H7 (cell line): ENCODE measurements at regions not wholly inside any gene's neighbourhood (a gene's known extent, or its start where the extent isn't known, plus 50 kb on each side); places are given as distances from the start of the nearest gene placed in this dataset.

Experiments
- DNase-seq: peaks from one replicate; pipeline ENCODE4 v3.0.0; 2012
- H3K27me3 ChIP-seq: 2 replicates; pipeline ENCODE4 v1.6.0; 2011; ENCODE audit warnings: mild to moderate bottlenecking, low read length; ENCODE audit not compliant: control insufficient read depth, insufficient read depth
- H3K36me3 ChIP-seq: replicated peaks from 2 replicates; pipeline ENCODE4 v1.5.1; 2011; ENCODE audit warnings: low read length; ENCODE audit not compliant: control insufficient read depth, insufficient read depth
- H3K4me3 ChIP-seq: 2 replicates; pipeline ENCODE4 v1.5.1; 2011; ENCODE audit warnings: low read depth, mild to moderate bottlenecking, control low read depth, low read length, moderate library complexity; ENCODE audit not compliant: insufficient read depth

DNA sequence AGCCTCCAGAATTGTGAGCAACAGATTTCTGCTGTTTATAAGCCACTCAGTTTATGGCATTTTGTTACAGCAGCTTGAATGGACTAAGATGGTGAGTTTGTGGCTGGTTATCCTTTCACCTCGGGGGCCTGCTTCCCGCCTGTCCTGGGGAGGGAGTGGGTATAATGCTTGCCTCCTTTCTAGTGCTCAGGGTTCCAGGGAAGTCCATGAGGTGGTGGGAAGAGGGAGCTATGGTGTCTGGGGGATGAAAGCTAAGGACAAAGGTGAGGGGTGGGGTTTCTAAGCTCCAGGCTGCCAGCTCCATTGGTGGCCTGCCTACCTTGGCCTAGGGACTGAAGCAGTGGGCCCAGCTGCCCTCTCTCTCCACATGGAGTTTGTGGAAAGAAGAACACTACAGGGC is 50.2 kb upstream of the SDK2 start:
- DNase-seq, result no peak
- no peaks in the 10 kb centered on the region for H3K36me3 ChIP-seq

DNA sequence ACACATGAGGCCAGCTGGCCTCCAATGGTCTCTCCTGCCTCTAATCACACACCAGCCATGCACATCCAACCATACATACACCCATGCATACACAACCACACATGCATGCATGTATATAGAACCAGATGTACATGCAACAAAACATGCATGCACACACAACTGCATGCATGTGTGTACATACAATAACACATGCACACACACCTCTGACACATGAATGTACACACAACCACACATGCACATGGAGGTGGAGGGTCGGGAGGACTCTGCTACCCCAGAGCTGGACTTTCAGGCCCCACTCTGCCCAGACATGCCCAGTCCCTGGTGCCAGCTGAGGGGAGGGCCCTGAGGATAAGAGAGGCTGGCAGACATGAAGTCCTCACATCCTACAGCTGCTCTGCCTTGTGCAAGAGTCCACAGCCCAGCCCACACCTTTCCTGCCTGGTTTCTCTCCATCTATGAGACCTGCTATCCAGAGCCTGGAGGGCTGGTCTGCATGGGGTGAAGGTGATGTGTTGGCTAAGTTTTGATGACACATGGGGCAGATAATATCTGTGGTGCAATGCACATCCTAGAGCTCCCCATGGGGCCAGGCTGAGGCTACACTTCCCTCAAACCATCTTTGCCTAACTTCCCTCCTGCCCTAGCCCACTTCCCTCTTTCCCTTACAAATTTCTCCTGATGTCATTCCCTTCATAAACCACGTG is 50.9 kb upstream of the SDK2 start:
- no peak for DNase-seq
- no peaks in the 10 kb centered on the region for H3K27me3 ChIP-seq
- H3K36me3 ChIP-seq, result no peaks in the 10 kb centered on the region
- H3K4me3 ChIP-seq, result no peak overlapping the region

More for the DNA sequence above, 50.2 kb upstream of the SDK2 start:
- Histone ChIP-seq H3K27me3 (no peaks in the 10 kb centered on the region), H3K4me3 (no peak overlapping the region)

DNA sequence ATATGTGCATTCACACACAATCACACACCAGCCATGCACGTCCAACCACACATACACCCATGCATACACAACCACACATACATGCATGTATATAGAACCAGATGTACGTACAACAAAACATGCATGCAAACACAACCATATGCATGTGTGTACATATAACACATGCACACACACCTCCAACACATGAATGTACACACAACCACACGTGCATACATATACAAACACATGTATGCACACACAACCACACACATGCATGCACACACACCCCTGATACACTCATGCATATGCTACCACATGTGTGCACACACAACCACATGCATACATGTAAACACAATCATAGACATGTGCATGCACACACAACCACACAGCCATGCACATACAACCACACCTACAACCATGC is 52.0 kb upstream of the SDK2 start:
- no peaks in the 10 kb centered on the region for H3K36me3 ChIP-seq
- DNase-seq, result no peak
- no peaks in the 10 kb centered on the region for H3K27me3 ChIP-seq
- no peak overlapping the region for H3K4me3 ChIP-seq

DNA sequence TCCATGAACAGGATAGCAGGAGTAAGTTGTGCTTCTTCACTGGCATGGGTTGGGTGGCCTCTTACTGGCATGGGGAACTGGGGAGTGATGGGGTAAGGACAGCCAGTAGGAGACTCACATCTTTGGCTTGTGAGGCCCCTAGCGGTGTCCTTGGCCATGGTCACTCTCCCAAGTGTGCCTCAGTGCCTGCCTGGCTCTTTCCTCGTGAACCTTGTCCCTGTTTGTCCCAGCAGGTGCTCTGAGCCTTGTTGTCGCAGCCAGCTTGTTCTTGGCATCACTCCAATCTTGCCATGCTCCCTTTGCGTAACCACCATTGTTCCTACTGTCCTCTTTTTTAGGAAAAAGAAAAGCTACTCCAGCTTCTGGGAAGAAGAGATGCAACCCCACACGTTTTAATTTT is 53.6 kb upstream of the SDK2 start:
- Histone ChIP-seq H3K36me3 (no peaks in the 10 kb centered on the region), H3K27me3 (no peaks in the 10 kb centered on the region), H3K4me3 (no peak overlapping the region)
- DNase-seq, result peak; percentile 69

DNA sequence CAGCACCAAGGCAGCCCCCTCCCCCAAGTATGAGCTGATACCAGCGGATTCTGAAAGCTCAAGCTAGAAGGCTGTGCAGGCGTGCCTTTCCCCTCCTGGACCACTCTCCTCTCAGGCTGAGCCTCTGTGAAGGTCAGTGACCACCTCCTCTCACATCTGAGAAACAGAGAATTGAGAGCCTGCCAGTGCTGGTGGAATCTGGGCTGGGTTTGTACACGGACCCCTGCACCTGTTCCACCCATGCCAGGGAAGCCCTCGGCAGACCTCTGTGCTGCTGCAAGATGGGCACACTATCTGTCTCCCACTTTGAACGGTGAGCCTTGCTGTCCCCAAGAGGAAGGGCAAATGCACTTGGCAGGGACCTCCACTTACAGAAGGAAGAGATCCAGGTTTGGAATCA is 54.7 kb upstream of the SDK2 start:
- no peak for DNase-seq
- no peaks in the 10 kb centered on the region for H3K36me3 ChIP-seq

DNA sequence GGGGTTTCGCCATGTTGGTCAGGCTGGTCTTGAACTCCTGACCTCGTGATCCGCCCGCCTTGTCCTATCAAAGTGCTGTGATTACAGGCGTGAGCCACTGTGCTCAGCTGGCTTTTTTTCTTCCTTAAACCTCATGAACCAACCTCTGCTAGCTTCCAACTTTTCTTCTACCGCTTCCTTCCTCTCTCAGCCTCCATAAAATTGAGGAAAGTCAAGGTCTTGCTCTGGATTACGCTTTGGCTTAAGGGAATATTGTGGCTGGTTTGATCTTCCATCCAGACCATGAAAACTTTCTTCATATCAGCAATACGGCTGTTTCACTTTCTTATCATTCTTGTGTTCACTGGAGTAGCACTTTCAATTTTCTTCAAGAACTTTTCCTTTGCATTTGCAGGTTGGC is 57.5 kb upstream of the SDK2 start:
- no peak for DNase-seq
- Histone ChIP-seq H3K4me3 (no peak overlapping the region), H3K36me3 (no peaks in the 10 kb centered on the region), H3K27me3 (no peaks in the 10 kb centered on the region)

More for the DNA sequence above, 54.7 kb upstream of the SDK2 start:
- H3K4me3 ChIP-seq, result no peak overlapping the region
- no peaks in the 10 kb centered on the region for H3K27me3 ChIP-seq

DNA sequence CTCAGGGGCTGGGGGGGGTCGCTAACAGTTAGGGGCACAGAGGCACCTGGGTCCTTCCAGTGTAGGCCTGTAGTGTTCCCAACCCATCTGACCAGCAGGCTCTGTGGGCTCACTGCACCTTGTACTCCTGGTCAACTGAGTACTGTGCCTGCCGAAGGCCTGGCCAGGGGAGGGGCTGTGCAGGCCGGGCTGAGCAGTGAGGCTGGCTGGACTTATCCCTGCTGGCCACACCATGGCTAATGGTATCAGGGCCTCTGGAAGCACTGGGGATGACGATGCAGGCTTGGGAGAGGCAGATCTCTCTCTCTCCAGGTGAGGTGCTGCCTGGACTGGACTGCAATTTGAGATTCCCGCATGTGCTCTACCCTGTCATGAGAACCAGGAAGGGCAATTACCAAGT is 58.9 kb upstream of the SDK2 start:
- H3K27me3 ChIP-seq, result no peaks in the 10 kb centered on the region

DNA sequence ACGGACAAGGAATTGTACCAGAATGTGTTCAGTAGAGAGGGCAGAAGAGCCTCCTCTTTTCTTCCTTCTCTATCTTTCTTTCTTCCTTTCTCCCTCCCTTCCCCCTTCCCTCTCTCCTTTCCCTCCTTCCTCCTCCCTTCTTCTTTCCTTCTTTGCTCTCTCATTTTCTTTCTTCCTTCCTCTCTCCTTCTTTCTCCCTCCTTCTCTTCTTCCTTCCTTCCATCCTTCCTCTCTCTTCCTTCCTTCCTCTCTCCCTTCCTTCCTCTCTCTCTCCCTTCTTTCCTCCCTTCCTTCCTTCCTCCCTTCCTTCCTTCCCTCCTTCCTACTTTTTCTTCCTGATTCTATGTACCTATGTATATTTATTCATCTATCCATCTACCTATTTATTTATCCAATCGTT is 59.7 kb upstream of the SDK2 start:
- Histone ChIP-seq H3K27me3 (peaks cover 1% of the 10 kb centered on the region; the same call in 1 of the 2 replicates), H3K36me3 (no peaks in the 10 kb centered on the region), H3K4me3 (no peak overlapping the region)
- DNase-seq, result no peak

More for the DNA sequence above, 58.9 kb upstream of the SDK2 start:
- no peak for DNase-seq
- Histone ChIP-seq H3K4me3 (no peak overlapping the region), H3K36me3 (no peaks in the 10 kb centered on the region)

DNA sequence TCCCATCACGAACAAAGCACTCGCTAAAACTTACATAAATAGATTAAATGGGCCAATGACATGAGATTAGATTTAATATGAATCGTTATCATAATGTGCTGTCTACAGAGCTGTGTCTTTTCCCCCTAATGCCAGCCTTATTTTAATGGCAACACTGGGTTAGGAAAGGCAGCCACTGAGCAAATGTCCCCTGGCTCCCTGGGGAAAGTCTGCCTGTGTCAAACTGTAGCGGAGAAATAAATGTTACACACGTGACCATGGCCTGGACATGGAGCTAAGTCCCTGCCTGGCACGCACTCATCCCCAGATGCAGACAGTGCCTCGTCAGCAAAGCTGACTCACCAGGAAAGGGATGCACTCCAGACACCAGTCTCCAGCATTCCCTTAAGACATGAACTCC is 61.3 kb upstream of the SDK2 start:
- DNase-seq, result no peak
- no peaks in the 10 kb centered on the region for H3K36me3 ChIP-seq
- H3K27me3 ChIP-seq, result peaks cover 1% of the 10 kb centered on the region; the same call in 1 of the 2 replicates
- no peak overlapping the region for H3K4me3 ChIP-seq

DNA sequence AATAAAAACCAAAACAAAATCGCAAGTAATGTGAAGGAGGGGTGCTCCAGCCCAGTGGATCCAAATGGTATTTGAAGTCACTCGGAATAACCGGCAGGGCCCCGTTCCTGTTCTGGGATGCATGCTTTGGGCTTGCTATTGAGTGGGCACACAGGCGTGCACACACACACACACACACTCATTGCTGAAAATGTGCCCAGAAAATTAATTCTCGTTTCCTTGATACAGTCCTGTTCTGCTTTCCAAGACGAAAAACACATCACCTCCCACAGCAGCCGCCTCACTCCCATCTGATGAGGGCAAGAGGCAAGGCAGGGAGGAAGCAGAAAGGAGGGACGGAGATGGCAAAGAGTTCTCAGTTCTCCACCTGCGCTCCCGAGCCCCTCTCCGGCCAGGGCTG is 62.2 kb upstream of the SDK2 start:
- H3K36me3 ChIP-seq, result no peaks in the 10 kb centered on the region
- H3K27me3 ChIP-seq, result peaks cover 1% of the 10 kb centered on the region; the same call in 1 of the 2 replicates
- no peak for DNase-seq
- H3K4me3 ChIP-seq, result no peak overlapping the region

DNA sequence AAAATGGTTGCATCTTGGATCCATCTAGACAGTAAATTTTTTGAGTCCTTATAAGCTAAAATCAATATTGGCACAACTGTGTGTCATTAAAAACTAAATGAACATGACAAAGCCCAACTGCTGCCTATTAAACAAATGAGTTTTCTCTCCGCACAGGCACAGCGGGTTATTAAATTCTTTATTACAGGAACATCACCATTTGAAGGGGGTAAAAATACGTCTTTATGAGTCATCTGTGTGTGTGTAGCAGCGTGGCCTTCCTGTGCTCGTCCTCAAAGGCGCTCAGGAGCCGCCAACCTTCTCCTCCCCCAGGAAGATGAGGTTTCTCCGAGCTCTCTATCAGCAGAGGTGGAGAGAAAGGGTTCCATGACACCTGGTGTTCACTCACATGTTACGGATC is 62.6 kb upstream of the SDK2 start:
- no peak for DNase-seq
- Histone ChIP-seq H3K36me3 (no peaks in the 10 kb centered on the region), H3K27me3 (peaks cover 1% of the 10 kb centered on the region; the same call in 1 of the 2 replicates), H3K4me3 (no peak overlapping the region)

DNA sequence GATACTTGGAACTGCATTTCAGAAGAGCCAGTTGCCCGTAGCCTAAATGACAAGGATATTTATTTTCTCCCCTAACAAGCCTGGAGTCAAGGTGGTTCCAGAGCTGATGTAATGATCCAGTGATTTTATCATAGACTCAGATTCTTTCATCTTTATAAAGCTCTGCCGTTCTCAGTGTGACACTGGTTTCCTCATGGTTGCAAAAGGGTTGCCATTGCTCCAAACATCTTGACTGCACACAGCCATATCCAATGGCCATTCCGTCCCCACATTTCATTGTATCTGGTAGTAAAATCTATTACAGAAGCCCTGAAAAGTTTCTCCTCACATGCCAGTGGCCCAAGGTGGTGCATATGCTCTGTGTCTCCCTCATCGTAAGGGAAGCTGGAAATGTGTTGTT is 63.1 kb upstream of the SDK2 start:
- DNase-seq, result no peak
- H3K4me3 ChIP-seq, result no peak overlapping the region
- no peaks in the 10 kb centered on the region for H3K36me3 ChIP-seq
- H3K27me3 ChIP-seq, result peaks cover 1% of the 10 kb centered on the region; the same call in 1 of the 2 replicates

DNA sequence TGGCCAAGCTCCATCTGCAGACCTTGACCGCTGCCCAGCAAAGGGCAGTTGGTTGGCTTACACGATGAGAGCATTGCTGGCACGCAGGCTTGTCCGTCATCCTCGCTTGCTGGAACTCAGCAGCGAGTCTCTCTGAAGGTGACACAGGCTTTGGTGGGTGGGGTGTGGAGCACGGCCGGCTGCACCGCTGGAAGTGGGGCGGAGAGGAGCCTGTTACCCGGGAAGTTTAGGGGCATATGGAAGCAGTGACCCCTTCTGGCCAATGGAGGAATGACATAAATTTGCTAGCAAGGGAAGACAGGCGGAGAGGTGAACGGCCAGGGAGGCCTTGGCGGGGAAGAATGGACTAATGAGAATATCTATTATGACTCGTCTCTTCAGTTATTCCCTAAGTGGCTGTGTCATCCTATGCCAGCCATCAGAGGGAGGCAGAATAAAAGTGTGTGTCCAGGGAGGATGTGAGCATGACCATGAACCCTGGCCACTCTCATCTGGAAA is 65.9 kb upstream of the SDK2 start:
- Histone ChIP-seq H3K27me3 (peaks cover 1% of the 10 kb centered on the region; the same call in 1 of the 2 replicates), H3K36me3 (no peaks in the 10 kb centered on the region), H3K4me3 (no peak overlapping the region)
- peak; percentile 89 for DNase-seq

DNA sequence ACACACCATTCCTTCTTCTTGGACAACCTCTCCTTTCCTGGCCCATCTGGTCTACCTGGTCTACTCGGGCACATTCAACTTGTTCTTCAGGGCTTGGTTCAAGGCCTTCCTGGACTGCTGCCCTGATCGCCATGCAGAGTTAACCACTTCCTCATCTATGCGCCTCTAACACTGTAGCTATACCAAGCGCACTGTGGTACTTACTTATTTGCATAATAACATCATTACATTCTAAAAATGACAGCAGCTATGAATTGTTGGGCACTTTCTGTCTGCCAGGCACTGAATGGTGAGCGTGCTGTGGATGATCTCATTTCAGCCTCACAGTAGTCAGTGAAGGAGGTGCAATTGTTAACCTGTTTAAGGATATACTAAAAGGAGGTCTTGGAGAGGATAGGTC is 66.9 kb upstream of the SDK2 start:
- Histone ChIP-seq H3K4me3 (no peak overlapping the region), H3K36me3 (no peaks in the 10 kb centered on the region), H3K27me3 (peaks cover 1% of the 10 kb centered on the region; the same call in 1 of the 2 replicates)
- DNase-seq, result no peak

DNA sequence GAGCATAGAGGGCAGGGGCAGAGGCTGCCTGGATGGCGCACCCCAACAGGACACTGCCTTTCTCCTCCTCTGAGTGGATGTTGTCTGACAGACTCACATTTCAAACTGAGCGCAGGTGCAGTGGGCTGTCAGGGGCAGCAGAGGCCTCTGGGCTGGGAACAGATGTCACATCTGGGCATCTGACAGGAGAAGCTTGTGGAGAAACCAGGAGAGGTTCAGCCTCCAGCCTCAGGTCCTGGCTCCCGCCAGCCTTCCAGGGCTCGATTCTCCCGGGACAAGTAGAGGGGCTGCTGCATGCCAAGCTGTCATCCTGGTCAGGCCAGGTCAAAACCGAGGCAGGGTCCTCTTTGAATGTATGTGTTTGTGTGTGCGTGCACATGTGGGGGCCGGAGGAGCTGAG is 67.7 kb upstream of the SDK2 start:
- Histone ChIP-seq H3K4me3 (no peak overlapping the region), H3K36me3 (no peaks in the 10 kb centered on the region), H3K27me3 (peaks cover 1% of the 10 kb centered on the region; the same call in 1 of the 2 replicates)
- no peak for DNase-seq
